ENCODE measurements at regions not wholly inside any gene's neighbourhood (a gene's known extent, or its start where the extent isn't known, plus 50 kb on each side); places are given as distances from the start of the nearest gene placed in this dataset.

DNA sequence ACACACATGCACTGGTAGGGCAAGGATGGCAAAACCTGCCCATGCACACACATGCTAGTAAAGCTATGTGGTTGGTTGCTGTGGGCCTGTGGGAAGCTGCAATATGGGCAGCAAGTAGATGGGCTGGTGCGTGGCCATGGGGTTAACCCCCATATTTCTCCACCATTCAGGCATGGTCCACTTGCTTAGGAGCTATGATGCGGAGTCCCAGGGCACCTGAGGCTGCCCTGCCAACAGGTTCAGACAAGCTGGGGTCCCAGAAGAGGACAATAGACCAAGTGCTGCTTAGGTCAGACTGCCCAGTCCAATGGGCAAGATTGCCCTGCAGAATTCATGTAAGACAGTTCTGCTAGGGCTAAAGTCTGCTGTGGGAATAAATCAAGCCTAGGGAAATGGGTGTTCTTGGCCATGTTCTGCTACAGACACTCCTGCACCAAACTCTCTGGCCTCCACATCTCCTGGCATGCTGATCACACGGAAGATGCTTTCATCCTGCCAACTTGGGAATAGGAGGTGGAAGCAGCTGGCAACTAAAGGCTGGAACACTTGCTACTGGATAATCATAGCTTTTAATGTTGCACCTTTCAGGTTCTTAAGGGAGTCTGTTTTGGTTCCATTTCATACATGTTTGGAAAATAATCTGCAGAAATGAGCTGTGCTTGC is 646.3 kb upstream of the SLITRK1 start:
- Histone ChIP-seq H3K4me1 (ENCODE audit: insufficient read depth, low read length) (no peaks in the 10 kb centered on the region), H3K79me2 (ENCODE audit: insufficient read depth, low read length) (no peaks in the 10 kb centered on the region), H3K9ac (ENCODE audit: low read depth, low read length) (no peak overlapping the region), H3K4me2 (ENCODE audit: insufficient read depth, low read length) (no peak overlapping the region), H3K9me3 (ENCODE audit: insufficient read depth, low read length, severe bottlenecking) (peaks cover 5% of the 10 kb centered on the region), H3K27ac (ENCODE audit: low read length) (no peak overlapping the region), H2AFZ (ENCODE audit: low read depth, low read length) (no peak overlapping the region), H3K36me3 (ENCODE audit: insufficient read depth, low read length) (no peaks in the 10 kb centered on the region), H3K27me3 (ENCODE audit: insufficient read depth, low read length, poor library complexity) (no peaks in the 10 kb centered on the region), H4K20me1 (ENCODE audit: insufficient read depth, low read length) (no peaks in the 10 kb centered on the region), H3K4me3 (ENCODE audit: low read depth in 1 of 2, low read length in 2 of 2) (no peak overlapping the region)
- DNase-seq (no peak), ATAC-seq (ENCODE audit: insufficient read depth, low read depth) (no peak)
- TF ChIP-seq CTCF (IDR thresholded peaks at IDR 0.05; ENCODE audit: borderline replicate concordance, extremely low read depth, low read length, poor library complexity, severe bottlenecking): no peak

DNA sequence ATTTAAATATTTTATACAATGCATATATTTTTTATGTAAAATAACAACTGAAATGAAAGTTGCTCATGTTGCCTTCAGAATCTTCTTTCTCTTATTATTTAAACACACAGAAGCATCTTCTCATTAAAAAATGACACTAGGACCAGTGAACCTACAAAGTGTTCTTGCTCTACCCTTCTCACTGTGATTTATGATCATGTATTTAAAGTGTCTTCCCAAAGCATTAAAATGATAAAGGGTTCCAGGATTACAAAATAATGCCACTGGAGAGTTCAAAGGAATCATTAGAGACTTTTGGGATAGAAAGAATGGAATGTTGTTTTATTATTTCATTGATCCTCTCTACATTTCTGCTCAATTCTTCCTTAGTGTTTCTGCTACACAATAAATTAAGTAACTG is 643.6 kb upstream of the SLITRK1 start:
- Histone ChIP-seq H3K4me1 (ENCODE audit: insufficient read depth, low read length) (no peaks in the 10 kb centered on the region), H4K20me1 (ENCODE audit: insufficient read depth, low read length) (no peaks in the 10 kb centered on the region), H3K9ac (ENCODE audit: low read depth, low read length) (no peak overlapping the region), H3K4me3 (ENCODE audit: low read depth in 1 of 2, low read length in 2 of 2) (no peak overlapping the region), H3K4me2 (ENCODE audit: insufficient read depth, low read length) (no peak overlapping the region), H3K79me2 (ENCODE audit: insufficient read depth, low read length) (no peaks in the 10 kb centered on the region), H2AFZ (ENCODE audit: low read depth, low read length) (no peak overlapping the region), H3K27ac (ENCODE audit: low read length) (no peak overlapping the region), H3K36me3 (ENCODE audit: insufficient read depth, low read length) (no peaks in the 10 kb centered on the region), H3K27me3 (ENCODE audit: insufficient read depth, low read length, poor library complexity) (no peaks in the 10 kb centered on the region), H3K9me3 (ENCODE audit: insufficient read depth, low read length, severe bottlenecking) (peaks cover 5% of the 10 kb centered on the region)
- ATAC-seq (ENCODE audit: insufficient read depth, low read depth): no peak
- DNase-seq: no peak
- TF ChIP-seq CTCF (IDR thresholded peaks at IDR 0.05; ENCODE audit: borderline replicate concordance, extremely low read depth, low read length, poor library complexity, severe bottlenecking) (no peak), EZH2 (IDR thresholded peaks at IDR 0.05; ENCODE audit: borderline replicate concordance, low read depth, low read length, severe bottlenecking) (no peak)

GRCh38 chr13:84524586-84524985 is 642.3 kb upstream of the SLITRK1 start:
- Histone ChIP-seq H3K4me1 (ENCODE audit: insufficient read depth, low read length) (no peaks in the 10 kb centered on the region), H3K27ac (ENCODE audit: low read length) (no peak overlapping the region), H3K36me3 (ENCODE audit: insufficient read depth, low read length) (no peaks in the 10 kb centered on the region), H3K27me3 (ENCODE audit: insufficient read depth, low read length, poor library complexity) (no peaks in the 10 kb centered on the region), H2AFZ (ENCODE audit: low read depth, low read length) (no peak overlapping the region), H4K20me1 (ENCODE audit: insufficient read depth, low read length) (no peaks in the 10 kb centered on the region), H3K9me3 (ENCODE audit: insufficient read depth, low read length, severe bottlenecking) (peaks cover 5% of the 10 kb centered on the region), H3K4me2 (ENCODE audit: insufficient read depth, low read length) (no peak overlapping the region), H3K9ac (ENCODE audit: low read depth, low read length) (no peak overlapping the region), H3K4me3 (ENCODE audit: low read depth in 1 of 2, low read length in 2 of 2) (no peak overlapping the region), H3K79me2 (ENCODE audit: insufficient read depth, low read length) (no peaks in the 10 kb centered on the region)
- no peak for DNase-seq
- ATAC-seq (ENCODE audit: insufficient read depth, low read depth): no peak
- TF ChIP-seq CTCF (IDR thresholded peaks at IDR 0.05; ENCODE audit: borderline replicate concordance, extremely low read depth, low read length, poor library complexity, severe bottlenecking): no peak
- TF ChIP-seq EZH2 (IDR thresholded peaks at IDR 0.05; ENCODE audit: borderline replicate concordance, low read depth, low read length, severe bottlenecking): no peak

DNA sequence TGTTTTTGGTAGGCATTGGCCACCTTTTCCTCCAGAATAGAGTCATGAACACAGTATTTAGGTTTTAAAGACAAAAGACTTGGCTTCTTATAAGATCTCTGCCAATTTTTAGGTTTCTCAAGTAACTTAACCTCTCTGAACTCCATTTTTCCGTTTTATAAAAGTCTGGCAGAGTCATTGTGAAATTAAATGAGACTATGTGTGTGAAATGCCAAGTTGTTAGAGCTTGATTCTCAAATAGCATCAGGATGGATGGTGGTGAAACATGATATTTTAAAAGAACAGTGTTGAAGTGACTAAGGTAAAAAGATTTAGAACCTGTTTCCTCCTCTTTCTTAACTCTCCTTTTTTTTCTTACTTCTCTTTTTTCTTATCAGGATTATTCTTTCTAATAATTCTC is 617.7 kb upstream of the SLITRK1 start:
- ATAC-seq (ENCODE audit: insufficient read depth, low read depth) (no peak), DNase-seq (no peak)
- H4K20me1 ChIP-seq (ENCODE audit: insufficient read depth, low read length): no peaks in the 10 kb centered on the region
- no peak overlapping the region for H3K4me3 ChIP-seq (ENCODE audit: low read depth in 1 of 2, low read length in 2 of 2)
- H2AFZ ChIP-seq (ENCODE audit: low read depth, low read length): no peak overlapping the region
- H3K9me3 ChIP-seq (ENCODE audit: insufficient read depth, low read length, severe bottlenecking): no peaks in the 10 kb centered on the region
- H3K4me1 ChIP-seq (ENCODE audit: insufficient read depth, low read length): no peaks in the 10 kb centered on the region
- no peaks in the 10 kb centered on the region for H3K79me2 ChIP-seq (ENCODE audit: insufficient read depth, low read length)
- H3K27me3 ChIP-seq (ENCODE audit: insufficient read depth, low read length, poor library complexity): no peaks in the 10 kb centered on the region
- no peak overlapping the region for H3K9ac ChIP-seq (ENCODE audit: low read depth, low read length)
- H3K27ac ChIP-seq (ENCODE audit: low read length): no peak overlapping the region
- H3K36me3 ChIP-seq (ENCODE audit: insufficient read depth, low read length): no peaks in the 10 kb centered on the region
- no peak overlapping the region for H3K4me2 ChIP-seq (ENCODE audit: insufficient read depth, low read length)
- TF ChIP-seq EZH2 (IDR thresholded peaks at IDR 0.05; ENCODE audit: borderline replicate concordance, low read depth, low read length, severe bottlenecking): no peak
- no peak for TF ChIP-seq CTCF (IDR thresholded peaks at IDR 0.05; ENCODE audit: borderline replicate concordance, extremely low read depth, low read length, poor library complexity, severe bottlenecking)
